H1 (cell line): ENCODE measurements at regions not wholly inside any gene's neighbourhood (a gene's known extent, or its start where the extent isn't known, plus 50 kb on each side); places are given as distances from the start of the nearest gene placed in this dataset.

Experiments
- CTCF ChIA-PET: fragments of 300-600 bp; sonication (Branson Sonifier 250); formaldehyde crosslinking; loops from one replicate; lab custom pipeline; 2021; ENCODE audit not compliant: partially characterized antibody; lab: Charles Lee
- POLR2A ChIA-PET: fragments of 300-600 bp; sonication (Branson Sonifier 250); formaldehyde crosslinking; loops from one replicate; lab custom pipeline; 2021; ENCODE audit warnings: inconsistent platforms; ENCODE audit not compliant: partially characterized antibody; lab: Charles Lee
- DNase-seq, 2 experiments: peaks; one replicate each; pipeline versions ENCODE4 v3.0.0 to v3.0.0-alpha.2; 2010 to 2022; ENCODE audit warnings: low spot score in 2 of 2, low read depth in 1 of 2, mixed read lengths in 1 of 2
- FAIRE-seq: peaks from 2 replicates; lab custom pipeline; 2011; peaks lifted over from hg19 to GRCh38; lab: Jason Lieb, UNC
- H2AFZ ChIP-seq: 2 replicates; pipeline ENCODE4 v1.8.1; 2012; ENCODE audit warnings: low read length, inconsistent platforms
- H2AK5ac ChIP-seq: 2 replicates; pipeline ENCODE4 v1.6.1; 2013; ENCODE audit warnings: low read depth, low read length
- H2BK120ac ChIP-seq: replicated peaks from 2 replicates; pipeline ENCODE3; 2013; ENCODE audit warnings: low read depth, low read length, inconsistent platforms
- H2BK12ac ChIP-seq: 2 replicates; pipeline ENCODE4 v1.6.1; 2013; ENCODE audit warnings: low read depth, low read length
- H2BK15ac ChIP-seq: 2 replicates; pipeline ENCODE4 v1.6.1; 2013; ENCODE audit warnings: low read length
- H2BK20ac ChIP-seq: 2 replicates; pipeline ENCODE4 v1.6.1; 2013; ENCODE audit warnings: low read length
- H2BK5ac ChIP-seq: 2 replicates; pipeline ENCODE4 v1.6.1; 2013; ENCODE audit warnings: low read depth, low read length
- H3K14ac ChIP-seq: 2 replicates; pipeline ENCODE4 v1.6.1; 2013; ENCODE audit warnings: inconsistent platforms; ENCODE audit not compliant: insufficient read length
- H3K18ac ChIP-seq: 2 replicates; pipeline ENCODE4 v1.6.1; 2013; ENCODE audit warnings: low read length; ENCODE audit errors: extremely low read depth
- H3K23ac ChIP-seq: 2 replicates; pipeline ENCODE4 v1.6.1; 2013; ENCODE audit warnings: inconsistent platforms; ENCODE audit not compliant: insufficient read length
- H3K23me2 ChIP-seq: 2 replicates; pipeline ENCODE4 v1.6.1; 2013; ENCODE audit warnings: low read depth, low read length
- H3K27ac ChIP-seq: 2 replicates; pipeline ENCODE4 v1.6.1; 2011; ENCODE audit warnings: low read depth, low read length, inconsistent platforms
- H3K27me3 ChIP-seq, 4 experiments: replicated peaks in 1 of 4; 1 replicate in 1 of 4; 2 replicates in 3 of 4; pipeline versions ENCODE4 v1.6.1 to v1.8.1; 2011 to 2013; ENCODE audit warnings: low read length in 3 of 4, mild to moderate bottlenecking in 3 of 4, inconsistent platforms in 2 of 4, mixed read lengths in 2 of 4, moderate library complexity in 1 of 4; ENCODE audit not compliant: control insufficient read depth in 3 of 4, insufficient read depth in 3 of 4; ENCODE audit errors: extremely low read depth in 1 of 4
- H3K36me3 ChIP-seq, 4 experiments: 2 replicates each; pipeline versions ENCODE4 v1.6.1 to v1.8.1; 2011 to 2013; ENCODE audit warnings: mild to moderate bottlenecking in 4 of 4, low read length in 3 of 4, moderate library complexity in 2 of 4, control low read depth in 1 of 4, inconsistent platforms in 1 of 4; ENCODE audit not compliant: insufficient read depth in 4 of 4, control insufficient read depth in 2 of 4
- H3K4ac ChIP-seq: replicated peaks from 2 replicates; pipeline ENCODE3; 2013; ENCODE audit warnings: low read length, low read depth, mixed read lengths, inconsistent platforms; ENCODE audit not compliant: insufficient read length
- H3K4me1 ChIP-seq, 4 experiments: replicated peaks in 1 of 4; 1 replicate in 1 of 4; 2 replicates in 3 of 4; pipeline versions ENCODE4 v1.6.1 to v1.8.1; 2011 to 2013; ENCODE audit warnings: low read length in 3 of 4, inconsistent platforms in 2 of 4, mixed read lengths in 1 of 4; ENCODE audit not compliant: insufficient read depth in 4 of 4, control insufficient read depth in 3 of 4
- H3K4me2 ChIP-seq, 2 experiments: 2 replicates each; pipeline versions ENCODE4 v1.6.1 to v1.8.1; 2011 to 2013; ENCODE audit warnings: low read depth in 2 of 2, low read length in 2 of 2, control low read depth in 1 of 2, inconsistent platforms in 1 of 2, mild to moderate bottlenecking in 1 of 2; ENCODE audit not compliant: insufficient read depth in 1 of 2
- H3K4me3 ChIP-seq, 4 experiments: fragments of 200-600, 300-600 bp in 1 of 4; sonication (generic), shearing (Covaris generic), sonication (Bioruptor Twin) in 1 of 4; 2 replicates each; pipeline versions ENCODE4 v1.5.1 to v1.8.1; 2011 to 2016; ENCODE audit warnings: low read length in 4 of 4, low read depth in 3 of 4, control low read depth in 2 of 4, inconsistent platforms in 2 of 4, mild to moderate bottlenecking in 2 of 4, mixed read lengths in 1 of 4, moderate library complexity in 1 of 4; ENCODE audit not compliant: insufficient read depth in 2 of 4; ENCODE audit errors: extremely low read depth in 1 of 4
- H3K56ac ChIP-seq: replicated peaks from 2 replicates; pipeline ENCODE3; 2013; ENCODE audit warnings: low read depth, mild to moderate bottlenecking, mixed read lengths, low read length, inconsistent platforms; ENCODE audit not compliant: insufficient read length
- H3K79me1 ChIP-seq: 2 replicates; pipeline ENCODE4 v1.6.1; 2013; ENCODE audit warnings: low read depth, low read length, control low read depth
- H3K79me2 ChIP-seq, 2 experiments: 2 replicates each; pipeline versions ENCODE4 v1.6.1 to v1.8.1; 2012 to 2013; ENCODE audit warnings: low read length in 2 of 2, mild to moderate bottlenecking in 2 of 2, inconsistent platforms in 1 of 2; ENCODE audit not compliant: insufficient read depth in 2 of 2, control insufficient read depth in 1 of 2
- H3K9ac ChIP-seq, 4 experiments: replicated peaks in 1 of 4; 1 replicate in 1 of 4; 2 replicates in 3 of 4; pipeline versions ENCODE4 v1.6.1 to v1.8.1; 2011 to 2013; ENCODE audit warnings: low read depth in 3 of 4, low read length in 3 of 4, control low read depth in 2 of 4, mild to moderate bottlenecking in 2 of 4, moderate library complexity in 2 of 4, inconsistent platforms in 1 of 4; ENCODE audit errors: extremely low read depth in 1 of 4
- H3K9me3 ChIP-seq, 2 experiments: 2 replicates each; pipeline versions ENCODE4 v1.6.1 to v1.8.1; 2012 to 2013; ENCODE audit warnings: mild to moderate bottlenecking in 2 of 2, moderate library complexity in 2 of 2, control low read depth in 1 of 2, inconsistent platforms in 1 of 2, low read depth in 1 of 2, low read length in 1 of 2, mixed read lengths in 1 of 2; ENCODE audit not compliant: insufficient read depth in 2 of 2
- H4K20me1 ChIP-seq, 2 experiments: replicated peaks in 1 of 2; 2 replicates each; pipeline versions ENCODE3 to v1.8.1; 2011 to 2013; ENCODE audit warnings: inconsistent platforms in 2 of 2, low read length in 2 of 2, mild to moderate bottlenecking in 1 of 2; ENCODE audit not compliant: insufficient read depth in 2 of 2, control insufficient read depth in 1 of 2
- H4K5ac ChIP-seq: 2 replicates; pipeline ENCODE4 v1.6.1; 2013; ENCODE audit warnings: low read length, low read depth, mixed read lengths, inconsistent platforms; ENCODE audit not compliant: insufficient read length
- H4K8ac ChIP-seq: 2 replicates; pipeline ENCODE4 v1.8.0; 2013; ENCODE audit warnings: mild to moderate bottlenecking, moderate library complexity, low read length, inconsistent platforms; ENCODE audit not compliant: insufficient read depth; ENCODE audit errors: extremely low read depth
- H4K91ac ChIP-seq: replicated peaks from 2 replicates; pipeline ENCODE3; 2013; ENCODE audit warnings: low read length, mixed read lengths, inconsistent platforms; ENCODE audit not compliant: insufficient read length
- FOSL1 ChIP-seq: IDR thresholded peaks from 2 replicates; pipeline ENCODE4 v1.6.1; 2011; ENCODE audit warnings: mild to moderate bottlenecking, low read depth, low read length, moderate library complexity; ENCODE audit not compliant: insufficient read depth
- RNF2 ChIP-seq: fragments of 200-900, 300-1000 bp; sonication (generic); IDR thresholded peaks from 2 replicates; pipeline ENCODE4 v1.7.1; 2016; ENCODE audit warnings: borderline replicate concordance, low read depth, mild to moderate bottlenecking, antibody characterized with exemption, low read length; ENCODE audit not compliant: poor library complexity, severe bottlenecking; ENCODE audit errors: missing control alignments
- SRF ChIP-seq: IDR thresholded peaks from 2 replicates; pipeline ENCODE4 v1.6.1; 2011; ENCODE audit warnings: mild to moderate bottlenecking, low read depth, low read length, moderate library complexity
- whole genome bisulfite sequencing, 2 experiments: shearing (Covaris generic) in 1 of 2; methylation state at CpG; one replicate each; pipeline versions ENCODE4 v1.1.6 to v1.1.7; 2013 to 2015; ENCODE audit warnings: low lambda C conversion rate in 2 of 2, mixed read lengths in 2 of 2, inconsistent platforms in 1 of 2, low coverage in 1 of 2, missing lambda C conversion rate in 1 of 2; ENCODE audit not compliant: insufficient replicate concordance in 2 of 2, insufficient coverage in 1 of 2, insufficient read length in 1 of 2; ENCODE audit errors: extremely low coverage in 1 of 2, missing lambda C conversion rate in 1 of 2; 5-methylcytosine and 5-hydroxymethylcytosine counted together

- Histone ChIP-seq H2BK20ac (no peak overlapping the region), H3K4me2 (0 out of 4 replicates have a peak overlapping the region, but pooled peaks of 1 of the 2 experiments have one; percentile 2), H3K4me3 (no peak overlapping the region), H3K27me3 (no peaks in the 10 kb centered on the region), H3K18ac (no peak overlapping the region), H3K9me3 (no peaks in the 10 kb centered on the region; a peak in 1 of 4 replicates), H3K14ac (no peak overlapping the region), H2BK120ac (peak overlapping the region; percentile 25), H3K36me3 (no peaks in the 10 kb centered on the region), H3K4ac (no peak overlapping the region), H3K79me2 (no peaks in the 10 kb centered on the region), H4K8ac (no peak overlapping the region), H4K91ac (no peak overlapping the region), H3K56ac (no peak overlapping the region), H3K23me2 (no peaks in the 10 kb centered on the region), H2BK15ac (no peak overlapping the region), H3K79me1 (no peaks in the 10 kb centered on the region), H3K4me1 (peaks cover 0 to 10% (median 0%) of the 10 kb centered on the region in 4 experiments; a peak in 1 of 7 replicates), H3K9ac (no peak overlapping the region), H4K20me1 (no peaks in the 10 kb centered on the region), H2AK5ac (no peak overlapping the region), H2AFZ (no peak overlapping the region), H2BK5ac (no peak overlapping the region), H3K27ac (peak overlapping the region; percentile 86; the same call in 1 of the 2 replicates), H2BK12ac (no peak overlapping the region), H4K5ac (peak overlapping the region; percentile 44), H3K23ac (no peak overlapping the region)
- ChIA-PET CTCF (no interaction called here), POLR2A (no interaction called here)
- FAIRE-seq (no peak), DNase-seq (no peak)
- WGBS, 2 experiments = 0% methylated on average over 1 of the region's 1 CpG; no CpG with 5 or more reads in 1 of the 2 experiments
- TF ChIP-seq RNF2 (no peak), FOSL1 (no peak), SRF (no peak)
Measured at GRCh38 chrX:16042980-16043379, 80.4 kb upstream of the GRPR start.
